Endothelial cell of umbilical vein (primary cell): ENCODE measurements at regions not wholly inside any gene's neighbourhood (a gene's known extent, or its start where the extent isn't known, plus 50 kb on each side); places are given as distances from the start of the nearest gene placed in this dataset.

Experiments used
- BruUV-seq: library from RNA; stranded (reverse); fragments of 400-500 nt; replicated peaks from 2 replicates; lab custom pipeline; 2021; lab: Mats Ljungman, UMichigan
- CTCF ChIA-PET: fragments of 300-600, 350-600 bp; sonication (Branson Sonifier 250); formaldehyde crosslinking; loops from one replicate; lab custom pipeline; 2021; ENCODE audit warnings: antibody characterized with exemption, inconsistent platforms; lab: Charles Lee
- POLR2A ChIA-PET: fragments of 300-600, 350-600 bp; sonication (Branson Sonifier 250); formaldehyde crosslinking; loops from one replicate; lab custom pipeline; 2021; ENCODE audit warnings: antibody characterized with exemption, inconsistent platforms; lab: Charles Lee
- DNase-seq: peaks from one replicate; pipeline ENCODE4 v3.0.0-alpha.2; 2011; ENCODE audit warnings: low read depth, low spot score
- FAIRE-seq: peaks from 2 replicates; lab custom pipeline; 2011; peaks lifted over from hg19 to GRCh38; lab: Jason Lieb, UNC
- H2AFZ ChIP-seq: 2 replicates; pipeline ENCODE4 v1.6.0; 2012; ENCODE audit warnings: low read depth, low read length, control low read depth, inconsistent platforms
- H3K27ac ChIP-seq: 2 replicates; pipeline ENCODE4 v1.5.1; 2011; ENCODE audit warnings: low read depth, mild to moderate bottlenecking, control low read depth, low read length, moderate library complexity; ENCODE audit not compliant: insufficient read depth
- H3K27me3 ChIP-seq, 2 experiments: 2 replicates each; pipeline versions ENCODE4 v1.6.0 to v1.6.1; 2011; ENCODE audit warnings: low read length in 2 of 2, mixed read lengths in 1 of 2; ENCODE audit not compliant: control insufficient read depth in 2 of 2, insufficient read depth in 2 of 2
- H3K36me3 ChIP-seq, 2 experiments: 2 replicates in 1 of 2; 3 replicates in 1 of 2; pipeline ENCODE4 v1.5.1; 2011; ENCODE audit warnings: low read length in 2 of 2, mild to moderate bottlenecking in 1 of 2, moderate library complexity in 1 of 2; ENCODE audit not compliant: control insufficient read depth in 2 of 2, insufficient read depth in 2 of 2; ENCODE audit errors: extremely low read depth in 1 of 2
- H3K4me1 ChIP-seq: 3 replicates; pipeline ENCODE4 v1.5.1; 2011; ENCODE audit warnings: mild to moderate bottlenecking, low read length; ENCODE audit not compliant: control insufficient read depth, insufficient read depth; ENCODE audit errors: extremely low read depth
- H3K4me2 ChIP-seq: 2 replicates; pipeline ENCODE4 v1.6.1; 2011; ENCODE audit warnings: low read length, control low read depth, mixed read lengths; ENCODE audit not compliant: insufficient read depth
- H3K4me3 ChIP-seq, 3 experiments: fragments of 200-600 bp in 1 of 3; sonication (generic), shearing (Covaris generic) in 1 of 3; replicated peaks in 1 of 3; 2 replicates each; pipeline ENCODE4 v1.5.1; 2011 to 2016; ENCODE audit warnings: control low read depth in 3 of 3, low read length in 3 of 3, mild to moderate bottlenecking in 2 of 3, inconsistent platforms in 1 of 3, low read depth in 1 of 3, moderate library complexity in 1 of 3; ENCODE audit not compliant: insufficient read depth in 1 of 3
- H3K79me2 ChIP-seq: 2 replicates; pipeline ENCODE4 v1.6.0; 2012; ENCODE audit warnings: low read length, inconsistent platforms; ENCODE audit not compliant: control insufficient read depth, insufficient read depth
- H3K9ac ChIP-seq: replicated peaks from 2 replicates; pipeline ENCODE3; 2011; ENCODE audit warnings: low read length, control low read depth; ENCODE audit not compliant: insufficient read depth; ENCODE audit errors: extremely low read depth
- H3K9me1 ChIP-seq: replicated peaks from 3 replicates; pipeline ENCODE4 v1.6.0; 2011; ENCODE audit warnings: mild to moderate bottlenecking, low read length; ENCODE audit not compliant: control insufficient read depth, insufficient read depth; ENCODE audit errors: extremely low read depth
- H3K9me3 ChIP-seq: replicated peaks from 2 replicates; pipeline ENCODE4 v1.5.1; 2012; ENCODE audit warnings: low read length, inconsistent platforms; ENCODE audit not compliant: control insufficient read depth, insufficient read depth
- H4K20me1 ChIP-seq: replicated peaks from 2 replicates; pipeline ENCODE3; 2011; ENCODE audit warnings: mild to moderate bottlenecking, low read length; ENCODE audit not compliant: control insufficient read depth, insufficient read depth; ENCODE audit errors: extremely low read depth
- EZH2 ChIP-seq: IDR thresholded peaks from 2 replicates; pipeline ENCODE4 v1.6.1; 2012; ENCODE audit warnings: borderline replicate concordance, low read depth, mild to moderate bottlenecking, moderate library complexity, low read length, inconsistent platforms; ENCODE audit not compliant: severe bottlenecking
- FOS ChIP-seq: IDR thresholded peaks from 2 replicates; pipeline ENCODE4 v1.6.1; 2011; ENCODE audit warnings: mild to moderate bottlenecking, low read length, moderate library complexity, borderline replicate concordance; ENCODE audit not compliant: insufficient read depth
- JUN ChIP-seq: IDR thresholded peaks from 2 replicates; pipeline ENCODE4 v1.6.1; 2011; ENCODE audit warnings: borderline replicate concordance, low read depth; ENCODE audit not compliant: insufficient read length, insufficient read depth
- MAX ChIP-seq: IDR thresholded peaks from 2 replicates; pipeline ENCODE4 v1.6.1; 2011; ENCODE audit not compliant: insufficient read depth, insufficient read length
- MYC ChIP-seq: IDR thresholded peaks from one replicate; pipeline ENCODE4 v1.6.1; 2011; ENCODE audit warnings: mild to moderate bottlenecking, low read depth, low read length
- POLR2A ChIP-seq: IDR thresholded peaks from 2 replicates; pipeline ENCODE4 v1.6.1; 2012; ENCODE audit warnings: low read depth, mild to moderate bottlenecking, control low read depth, low read length
- POLR2AphosphoS5 ChIP-seq: IDR thresholded peaks from 2 replicates; pipeline ENCODE4 v1.6.1; 2012; ENCODE audit warnings: low read depth, mild to moderate bottlenecking, control low read depth, low read length, moderate library complexity; ENCODE audit not compliant: insufficient read depth
- dilution Hi-C: fragments of 300-500 bp; cut with MboI; formaldehyde crosslinking; loops from one replicate; pipeline ENCODE4 v1.15.0; 2019; ENCODE audit warnings: low sequenced_read_pairs; ENCODE audit not compliant: extremely low pct_ligation_motif_present
- intact Hi-C: fragments of 100-400 bp; cut with micrococcal nuclease; formaldehyde crosslinking; loops from one replicate; pipeline ENCODE4 v1.10.0; 2022
- TF ChIP-seq, protein P1 (sequence below), 2 donors: IDR thresholded peaks; 1 replicate in 1 of 2; 2 replicates in 1 of 2; pipeline ENCODE4 v1.5.1; 2011; ENCODE audit warnings: low read length in 2 of 2, mild to moderate bottlenecking in 2 of 2, moderate library complexity in 2 of 2, control low read depth in 1 of 2, inconsistent platforms in 1 of 2, low read depth in 1 of 2; ENCODE audit not compliant: insufficient read depth in 1 of 2; ENCODE audit errors: extremely low read depth in 1 of 2

GRCh38 chr1:118791094-118791691 lies 196.9 kb downstream of the TBX15 start:
- ChIA-PET POLR2A (no interaction called here), CTCF (no interaction called here)
- Histone ChIP-seq H3K36me3 (no peaks in the 10 kb centered on the region), H3K27ac (no peak overlapping the region), H3K9me1 (no peaks in the 10 kb centered on the region), H3K4me1 (no peaks in the 10 kb centered on the region), H3K4me3 (no peak overlapping the region), H3K4me2 (no peak overlapping the region), H3K27me3 (no peaks in the 10 kb centered on the region), H4K20me1 (no peaks in the 10 kb centered on the region), H3K9me3 (no peaks in the 10 kb centered on the region), H3K9ac (no peak overlapping the region), H3K79me2 (no peaks in the 10 kb centered on the region), H2AFZ (no peak overlapping the region)
- DNase-seq, result no peak
- BruUV-seq, result no TSS peak
- FAIRE-seq, result no peak
- TF ChIP-seq JUN (no peak), EZH2 (no peak), POLR2A (no peak), MYC (no peak), POLR2AphosphoS5 (no peak), MAX (no peak), FOS (no peak)
- TF ChIP-seq, protein P1, sequence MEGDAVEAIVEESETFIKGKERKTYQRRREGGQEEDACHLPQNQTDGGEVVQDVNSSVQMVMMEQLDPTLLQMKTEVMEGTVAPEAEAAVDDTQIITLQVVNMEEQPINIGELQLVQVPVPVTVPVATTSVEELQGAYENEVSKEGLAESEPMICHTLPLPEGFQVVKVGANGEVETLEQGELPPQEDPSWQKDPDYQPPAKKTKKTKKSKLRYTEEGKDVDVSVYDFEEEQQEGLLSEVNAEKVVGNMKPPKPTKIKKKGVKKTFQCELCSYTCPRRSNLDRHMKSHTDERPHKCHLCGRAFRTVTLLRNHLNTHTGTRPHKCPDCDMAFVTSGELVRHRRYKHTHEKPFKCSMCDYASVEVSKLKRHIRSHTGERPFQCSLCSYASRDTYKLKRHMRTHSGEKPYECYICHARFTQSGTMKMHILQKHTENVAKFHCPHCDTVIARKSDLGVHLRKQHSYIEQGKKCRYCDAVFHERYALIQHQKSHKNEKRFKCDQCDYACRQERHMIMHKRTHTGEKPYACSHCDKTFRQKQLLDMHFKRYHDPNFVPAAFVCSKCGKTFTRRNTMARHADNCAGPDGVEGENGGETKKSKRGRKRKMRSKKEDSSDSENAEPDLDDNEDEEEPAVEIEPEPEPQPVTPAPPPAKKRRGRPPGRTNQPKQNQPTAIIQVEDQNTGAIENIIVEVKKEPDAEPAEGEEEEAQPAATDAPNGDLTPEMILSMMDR (IDR thresholded peaks at IDR 0.05; ENCODE audit: extremely low read depth in 1 of 2, insufficient read depth in 1 of 2, low read depth in 1 of 2, low read length in 2 of 2), result no peak
- intact Hi-C loops, result no loop called here
- dilution Hi-C loops, result no loop called here
